HepG2 (cell line): ENCODE measurements at regions not wholly inside any gene's neighbourhood (a gene's known extent, or its start where the extent isn't known, plus 50 kb on each side); places are given as distances from the start of the nearest gene placed in this dataset.

ENCODE experiments used
- HCFC1 ChIP-seq: fragments of 150-350 bp; IDR thresholded peaks from 2 replicates; pipeline ENCODE4 v1.6.1; 2014; ENCODE audit warnings: low read depth, low read length
- JDP2 ChIP-seq: sonication (generic); formaldehyde crosslinking; IDR thresholded peaks from 2 replicates; pipeline ENCODE4 v1.8.1; 2022; ENCODE audit warnings: missing genetic modification reagents, borderline replicate concordance
- NFKB2 ChIP-seq: sonication (generic); formaldehyde crosslinking; IDR thresholded peaks from 2 replicates; pipeline ENCODE4 v1.4.0; 2020; ENCODE audit warnings: missing genetic modification reagents, borderline replicate concordance
- NKX3-1 ChIP-seq: sonication (generic); formaldehyde crosslinking; IDR thresholded peaks from 2 replicates; pipeline ENCODE4 v1.5.0; 2020; ENCODE audit warnings: missing genetic modification reagents
- NR2F1 ChIP-seq, 2 experiments: fragments of 450-650 bp in 1 of 2; formaldehyde crosslinking in 1 of 2; IDR thresholded peaks; 2 replicates each; pipeline versions ENCODE4 v1.5.0 to v1.6.1; 2016 to 2020; ENCODE audit warnings: mild to moderate bottlenecking in 1 of 2, missing compliant biosample characterization in 1 of 2, missing genetic modification reagents in 1 of 2, moderate library complexity in 1 of 2
- RAD21 ChIP-seq: fragments of 450-650 bp; formaldehyde crosslinking; IDR thresholded peaks from 2 replicates; pipeline ENCODE4 v1.5.0; 2020; ENCODE audit warnings: mild to moderate bottlenecking
- RXRA ChIP-seq: sonication (generic); formaldehyde crosslinking; IDR thresholded peaks from 2 replicates; pipeline ENCODE4 v1.5.1; 2020; ENCODE audit warnings: missing genetic modification reagents
- SNAI1 ChIP-seq: sonication (generic); formaldehyde crosslinking; IDR thresholded peaks from 2 replicates; pipeline ENCODE4 v1.5.0; 2020; ENCODE audit warnings: mild to moderate bottlenecking, missing genetic modification reagents, borderline replicate concordance
- SRY ChIP-seq: sonication (generic); formaldehyde crosslinking; IDR thresholded peaks from 2 replicates; pipeline ENCODE4 v1.8.0; 2022; ENCODE audit warnings: mild to moderate bottlenecking, missing genetic modification reagents
- TCF12 ChIP-seq, 2 experiments: fragments of 450-650 bp in 1 of 2; sonication (generic) in 1 of 2; formaldehyde crosslinking in 1 of 2; IDR thresholded peaks; 2 replicates each; pipeline versions ENCODE4 v1.6.1 to v1.8.0; 2017 to 2022; ENCODE audit warnings: antibody characterized with exemption in 1 of 2, mild to moderate bottlenecking in 1 of 2, missing genetic modification reagents in 1 of 2, moderate library complexity in 1 of 2
- TSC22D2 ChIP-seq: sonication (generic); formaldehyde crosslinking; IDR thresholded peaks from 2 replicates; pipeline ENCODE4 v1.5.1; 2020; ENCODE audit warnings: missing genetic modification reagents, mild to moderate bottlenecking, borderline replicate concordance
- ZBTB7B ChIP-seq: sonication (generic); formaldehyde crosslinking; IDR thresholded peaks from 2 replicates; pipeline ENCODE4 v1.4.0; 2020; ENCODE audit warnings: missing genetic modification reagents
- ZHX2 ChIP-seq, 2 experiments: sonication (generic) in 1 of 2; formaldehyde crosslinking in 1 of 2; IDR thresholded peaks; 2 replicates each; pipeline versions ENCODE4 v1.6.1 to v1.9.0; 2014 to 2022; ENCODE audit warnings: antibody characterized with exemption in 1 of 2, borderline replicate concordance in 1 of 2, inconsistent platforms in 1 of 2, low read depth in 1 of 2, missing genetic modification reagents in 1 of 2
- ZNF280D ChIP-seq: sonication (generic); formaldehyde crosslinking; IDR thresholded peaks from 2 replicates; pipeline ENCODE4 v1.5.1; 2020; ENCODE audit warnings: mild to moderate bottlenecking, missing genetic modification reagents
- ZNF589 ChIP-seq: sonication (generic); formaldehyde crosslinking; conservative IDR thresholded peaks from 2 replicates; pipeline ENCODE4 v1.8.0; 2022; ENCODE audit warnings: mild to moderate bottlenecking, moderate library complexity, missing genetic modification reagents
- ZNF746 ChIP-seq: sonication (generic); formaldehyde crosslinking; IDR thresholded peaks from 2 replicates; pipeline ENCODE4 v1.8.0; 2022; ENCODE audit warnings: mild to moderate bottlenecking, missing genetic modification reagents
- ZNF800 ChIP-seq: sonication (generic); formaldehyde crosslinking; IDR thresholded peaks from 2 replicates; pipeline ENCODE4 v1.4.0; 2020; ENCODE audit warnings: missing genetic modification reagents
- ZNF878 ChIP-seq: sonication (generic); formaldehyde crosslinking; IDR thresholded peaks from 2 replicates; pipeline ENCODE4 v1.8.1; 2023; ENCODE audit warnings: mild to moderate bottlenecking, missing genetic modification reagents, moderate library complexity
- ZNF879 ChIP-seq: sonication (generic); formaldehyde crosslinking; IDR thresholded peaks from 2 replicates; pipeline ENCODE4 v1.8.1; 2023; ENCODE audit warnings: missing genetic modification reagents

GRCh38 chr6:167238146-167238693 is 52.9 kb upstream of the UNC93A start (continued):
- TF ChIP-seq ZBTB7B (0 out of 2 replicates have a peak, but pooled peaks have one; percentile 11), SNAI1 (CRISPR knock-in tag) (0 out of 2 replicates have a peak, but pooled peaks have one; percentile 15), ZNF878 (CRISPR knock-in tag) (0 out of 2 replicates have a peak, but pooled peaks have one; percentile 16), NKX3-1 (no peak), RAD21 (no peak), JDP2 (CRISPR knock-in tag) (no peak), ZHX2 (IDR thresholded peaks at IDR 0.05; ENCODE audit: low read depth) (no peak), ZHX2 (CRISPR knock-in tag; IDR thresholded peaks at IDR 0.05; ENCODE audit: borderline replicate concordance) (no peak), ZNF589 (CRISPR knock-in tag) (no peak), TCF12 (IDR thresholded peaks at IDR 0.05) (no peak), TCF12 (CRISPR knock-in tag; IDR thresholded peaks at IDR 0.05) (no peak), ZNF879 (CRISPR knock-in tag) (no peak), TSC22D2 (CRISPR knock-in tag) (no peak), RXRA (CRISPR knock-in tag) (peak; percentile 94), ZNF746 (peak; percentile 65; the same call in 1 of the 2 replicates), ZNF800 (no peak), SRY (CRISPR knock-in tag) (no peak), HCFC1 (no peak), NFKB2 (CRISPR knock-in tag) (peak; percentile 14; the same call in 1 of the 2 replicates), NR2F1 (CRISPR knock-in tag; IDR thresholded peaks at IDR 0.05) (peak; percentile 93), ZNF280D (CRISPR knock-in tag) (no peak)
